ENCODE measurements at regions not wholly inside any gene's neighbourhood (a gene's known extent, or its start where the extent isn't known, plus 50 kb on each side); places are given as distances from the start of the nearest gene placed in this dataset.

GRCh38 chr10:117429643-117430265, 54.5 kb upstream of the PDZD8 start:
- TF ChIP-seq CTCF (IDR thresholded peaks at IDR 0.05) (no peak), POLR2A (IDR thresholded peaks at IDR 0.05) (no peak)
